Spleen (tissue), 11 donors: ENCODE measurements at regions not wholly inside any gene's neighbourhood (a gene's known extent, or its start where the extent isn't known, plus 50 kb on each side); places are given as distances from the start of the nearest gene placed in this dataset.

Experiments
- DNase-seq: peaks from one replicate; pipeline ENCODE4 v3.0.0-alpha.2; 2020
- H3K27ac ChIP-seq, 8 donors: fragments of 200-600 bp; sonication (generic) in 7 of 8; 1 replicate in 4 of 8; 2 replicates in 4 of 8; pipeline versions ENCODE4 v1.5.0 to v1.8.0; 2016 to 2021; ENCODE audit warnings: inconsistent platforms in 4 of 8, mild to moderate bottlenecking in 4 of 8, moderate library complexity in 1 of 8
- H3K27me3 ChIP-seq, 7 donors: fragments of 200-600 bp; sonication (generic) in 6 of 7; replicated peaks in 1 of 7; 1 replicate in 4 of 7; 2 replicates in 3 of 7; pipeline versions ENCODE4 v1.5.0 to v1.8.0; 2016 to 2021; ENCODE audit warnings: inconsistent platforms in 3 of 7, mild to moderate bottlenecking in 1 of 7
- H3K36me3 ChIP-seq, 6 donors: fragments of 200-600 bp; sonication (generic) in 5 of 6; 1 replicate in 4 of 6; 2 replicates in 2 of 6; pipeline versions ENCODE4 v1.5.0 to v1.8.0; 2016 to 2021; ENCODE audit warnings: inconsistent platforms in 2 of 6
- H3K4me1 ChIP-seq, 6 donors: fragments of 200-600 bp; sonication (generic) in 5 of 6; 1 replicate in 3 of 6; 2 replicates in 3 of 6; pipeline versions ENCODE4 v1.5.0 to v1.8.0; 2016 to 2021; ENCODE audit warnings: inconsistent platforms in 3 of 6
- H3K4me3 ChIP-seq, 8 donors: fragments of 200-600 bp; sonication (generic) in 7 of 8; 1 replicate in 4 of 8; 2 replicates in 4 of 8; pipeline versions ENCODE4 v1.5.0 to v1.8.0; 2016 to 2021; ENCODE audit warnings: inconsistent platforms in 4 of 8, mild to moderate bottlenecking in 4 of 8, moderate library complexity in 2 of 8
- H3K9me3 ChIP-seq, 8 donors: fragments of 200-600 bp; sonication (generic) in 7 of 8; 1 replicate in 4 of 8; 2 replicates in 4 of 8; pipeline versions ENCODE4 v1.5.0 to v1.8.0; 2016 to 2021; ENCODE audit warnings: inconsistent platforms in 4 of 8
- POLR2A ChIP-seq, 3 donors: fragments of 450-650 bp; IDR thresholded peaks; one replicate each; pipeline ENCODE4 v1.5.1; 2017; ENCODE audit warnings: antibody characterized with exemption in 3 of 3, mild to moderate bottlenecking in 1 of 3
- POLR2AphosphoS5 ChIP-seq, 3 donors: sonication (generic); formaldehyde crosslinking; IDR thresholded peaks; one replicate each; pipeline ENCODE4 v1.5.1; 2017; ENCODE audit warnings: antibody characterized with exemption in 3 of 3
- WGBS, 5 donors: extraction: QIAGEN DNeasy Blood & Tissue Kit in 3 of 5; methylation state at CpG; one replicate each; pipeline versions ENCODE4 v1.1.5 to v1.1.7; 2013 to 2018; 5-methylcytosine and 5-hydroxymethylcytosine counted together
- intact Hi-C: fragments of 100-400 bp; cut with DNase I; formaldehyde crosslinking; loops from one replicate; pipeline ENCODE4 v1.15.0; 2023; ENCODE audit warnings: low total_unique reads
- TF ChIP-seq, protein P1 (sequence below), 11 experiments: fragments of 200-600 bp in 7 of 11; fragments of 450-650 bp in 4 of 11; sonication (generic) in 4 of 11; IDR thresholded peaks in 8 of 11; conservative IDR thresholded peaks in 3 of 11; 1 replicate in 7 of 11; 2 replicates in 4 of 11; pipeline versions ENCODE4 v1.4.0 to v1.8.0; 2016 to 2021; ENCODE audit warnings: antibody characterized with exemption in 11 of 11, inconsistent platforms in 4 of 11, mild to moderate bottlenecking in 1 of 11
- donor health status: healthy with polysubstance abuse.
- donor health status: DM: no; HTN: no; CAD: no; lungs with moderate emphysema.
- donor health status: DM: no; HTN: no; CAD: no.
- donor health status: Bipolar disorder and iron deficiency.
- donor health status: healthy.
- donor health status: DM: no; HTN: no; CAD: no.
- donor health status: DM: yes; HTN: yes; CAD: no.

DNA sequence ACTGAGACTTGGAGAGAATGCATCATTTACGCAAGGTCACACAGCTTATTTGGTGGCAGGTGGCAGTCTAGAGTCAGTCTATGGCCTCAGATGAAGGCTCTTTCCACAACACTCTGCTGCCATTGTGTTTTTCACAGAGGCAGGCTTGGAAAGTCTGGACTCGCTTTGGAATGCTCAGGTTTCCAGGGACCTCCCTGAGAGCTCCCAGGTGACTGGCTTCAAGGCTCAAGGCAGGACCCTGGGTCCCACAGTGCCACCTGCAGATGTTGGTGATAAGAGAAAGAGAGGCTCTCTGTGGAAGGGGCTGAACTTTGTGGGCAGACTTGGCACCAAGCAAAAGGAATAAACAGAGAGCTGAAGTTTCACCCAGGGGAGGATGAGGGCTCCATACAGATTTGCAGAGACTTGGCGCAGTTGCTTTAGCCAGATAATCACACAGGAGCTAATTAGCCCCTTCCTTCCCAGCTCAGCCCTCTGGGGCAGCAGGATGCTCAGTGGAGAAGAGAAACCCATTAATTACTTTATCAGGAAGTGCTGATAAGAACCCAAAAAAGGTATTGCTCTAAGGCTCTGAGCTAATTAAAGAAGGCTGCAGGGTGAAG is 103.5 kb downstream of the LBH start:
- no peak for DNase-seq
- Histone ChIP-seq H3K36me3 (no peaks in the 10 kb centered on the region), H3K9me3 (no peaks in the 10 kb centered on the region), H3K4me3 (no peak overlapping the region), H3K27ac (peak overlapping the region; percentile 19 to 93 (median 84)), H3K4me1 (peaks cover 30 to 81% (median 62%) of the 10 kb centered on the region in 6 donors), H3K27me3 (no peaks in the 10 kb centered on the region)
- TF ChIP-seq, protein P1, sequence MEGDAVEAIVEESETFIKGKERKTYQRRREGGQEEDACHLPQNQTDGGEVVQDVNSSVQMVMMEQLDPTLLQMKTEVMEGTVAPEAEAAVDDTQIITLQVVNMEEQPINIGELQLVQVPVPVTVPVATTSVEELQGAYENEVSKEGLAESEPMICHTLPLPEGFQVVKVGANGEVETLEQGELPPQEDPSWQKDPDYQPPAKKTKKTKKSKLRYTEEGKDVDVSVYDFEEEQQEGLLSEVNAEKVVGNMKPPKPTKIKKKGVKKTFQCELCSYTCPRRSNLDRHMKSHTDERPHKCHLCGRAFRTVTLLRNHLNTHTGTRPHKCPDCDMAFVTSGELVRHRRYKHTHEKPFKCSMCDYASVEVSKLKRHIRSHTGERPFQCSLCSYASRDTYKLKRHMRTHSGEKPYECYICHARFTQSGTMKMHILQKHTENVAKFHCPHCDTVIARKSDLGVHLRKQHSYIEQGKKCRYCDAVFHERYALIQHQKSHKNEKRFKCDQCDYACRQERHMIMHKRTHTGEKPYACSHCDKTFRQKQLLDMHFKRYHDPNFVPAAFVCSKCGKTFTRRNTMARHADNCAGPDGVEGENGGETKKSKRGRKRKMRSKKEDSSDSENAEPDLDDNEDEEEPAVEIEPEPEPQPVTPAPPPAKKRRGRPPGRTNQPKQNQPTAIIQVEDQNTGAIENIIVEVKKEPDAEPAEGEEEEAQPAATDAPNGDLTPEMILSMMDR (IDR thresholded peaks at IDR 0.05 in 8 of 11, conservative IDR thresholded peaks at IDR 0.05 in 3 of 11) = no peak
- TF ChIP-seq POLR2A (IDR thresholded peaks at IDR 0.05) (no peak), POLR2AphosphoS5 (IDR thresholded peaks at IDR 0.05) (no peak)
- intact Hi-C loops = loop anchor here (10.0 kb wide), 1 partner anchor 100 kb away; the partner anchor contains the start of gene LBH
- 59 to 72% (median 70%) methylated on average over 3 of the region's 3 CpGs for WGBS, 5 donors

DNA sequence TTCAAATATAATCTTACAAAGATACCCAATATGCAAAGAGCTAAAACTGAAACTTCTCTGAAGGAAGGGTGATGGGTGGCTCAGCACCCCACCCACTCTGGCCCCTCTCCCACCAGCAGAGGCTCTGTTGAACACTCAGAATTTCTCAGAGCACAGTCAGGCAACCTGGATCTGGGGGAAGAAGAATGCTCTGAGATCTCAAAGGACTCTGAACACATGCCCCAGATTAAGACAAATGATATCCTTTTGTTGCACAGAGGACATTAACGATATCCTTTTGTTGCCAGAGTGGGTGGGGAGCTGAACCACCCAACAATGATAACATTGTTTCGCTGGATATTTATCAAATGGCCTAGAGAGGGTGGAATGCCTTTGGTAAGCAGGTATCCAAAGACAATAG is 104.8 kb downstream of the LBH start:
- peak overlapping the region; percentile 19 to 93 (median 84) for H3K27ac ChIP-seq
- no peak for DNase-seq
- H3K4me1 ChIP-seq = peaks cover 30 to 87% (median 64%) of the 10 kb centered on the region in 6 donors
- H3K36me3 ChIP-seq = no peaks in the 10 kb centered on the region
- no peaks in the 10 kb centered on the region for H3K9me3 ChIP-seq
- no peak overlapping the region for H3K4me3 ChIP-seq
- 56 to 75% (median 62%) methylated on average over 2 of the region's 2 CpGs for WGBS, 5 donors
- H3K27me3 ChIP-seq = no peaks in the 10 kb centered on the region
- TF ChIP-seq, protein P1 (IDR thresholded peaks at IDR 0.05 in 8 of 11, conservative IDR thresholded peaks at IDR 0.05 in 3 of 11) = no peak
- TF ChIP-seq POLR2A (IDR thresholded peaks at IDR 0.05) (no peak), POLR2AphosphoS5 (IDR thresholded peaks at IDR 0.05) (no peak)
- intact Hi-C loops = loop anchor here (10.0 kb wide), 1 partner anchor 101 kb away; the partner anchor contains the start of gene LBH

DNA sequence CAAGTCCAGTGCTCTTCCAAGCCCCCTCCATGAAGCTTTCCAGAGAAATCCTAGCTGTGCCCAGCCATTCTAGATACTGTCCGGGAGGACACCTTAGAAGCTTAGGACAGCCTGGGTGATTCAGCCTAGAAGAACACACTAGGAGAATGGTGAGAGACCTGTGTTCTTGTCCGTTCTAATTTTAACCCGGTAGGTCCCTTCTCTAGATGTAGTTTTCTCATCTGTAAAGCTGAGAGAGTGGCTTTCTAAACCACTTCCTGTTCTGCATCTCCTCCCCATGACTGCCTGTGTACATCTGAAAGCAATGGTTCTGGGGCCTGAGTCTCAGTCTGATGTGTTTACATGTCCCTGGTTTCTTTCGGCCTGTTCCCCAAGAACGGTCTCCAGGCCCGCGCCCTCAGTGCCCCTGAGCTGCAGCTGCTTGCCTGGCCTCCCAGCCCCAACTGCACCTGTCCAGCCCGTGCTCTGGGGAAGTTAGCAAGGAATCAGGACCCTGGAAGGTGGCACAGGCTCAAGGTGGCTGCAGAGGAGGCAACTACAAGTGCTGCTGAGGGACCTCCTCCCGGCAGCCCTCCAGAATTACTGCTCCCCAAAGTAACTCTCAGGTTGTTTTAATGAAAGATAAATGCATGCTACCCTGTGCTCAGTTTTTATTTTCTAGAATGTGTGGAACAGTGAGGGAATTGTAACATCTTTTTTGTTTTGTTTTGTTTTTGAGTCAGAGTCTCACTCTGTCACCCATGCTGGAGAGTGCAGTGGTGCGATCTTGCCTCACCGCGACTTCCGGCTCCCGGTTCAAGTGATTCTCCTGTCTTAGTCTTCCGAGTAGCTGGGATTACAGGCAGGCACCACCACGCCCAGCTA is 105.9 kb downstream of the LBH start:
- peak; percentile 88 for DNase-seq
- WGBS, 5 donors = 38 to 57% (median 48%) methylated on average over 16 of the region's 16 CpGs

More for the DNA sequence above, 105.9 kb downstream of the LBH start:
- peaks cover 0 to 1% (median 0%) of the 10 kb centered on the region in 8 donors for H3K9me3 ChIP-seq
- peak; percentile 65 to 73 (median 71) for TF ChIP-seq POLR2AphosphoS5 (IDR thresholded peaks at IDR 0.05)
- no peak for TF ChIP-seq POLR2A (IDR thresholded peaks at IDR 0.05)
- TF ChIP-seq, protein P1 (IDR thresholded peaks at IDR 0.05 in 8 of 11, conservative IDR thresholded peaks at IDR 0.05 in 3 of 11) = no peak
- H3K4me3 ChIP-seq = peak overlapping the region in 3 of 8 donors; percentile 5 to 47 (median 7)
- peak overlapping the region; percentile 72 to 93 (median 84) for H3K27ac ChIP-seq
- H3K36me3 ChIP-seq = no peaks in the 10 kb centered on the region
- intact Hi-C loops = loop anchor here (10.0 kb wide), 1 partner anchor 102 kb away; the partner anchor contains the start of gene LBH
- no peaks in the 10 kb centered on the region for H3K27me3 ChIP-seq
- peaks cover 30 to 83% (median 64%) of the 10 kb centered on the region in 6 donors for H3K4me1 ChIP-seq
